Stimulated activated naive CD8-positive, alpha-beta T cell treated with anti-CD3 and anti-CD28 coated beads, Interleukin-15, Interleukin-2, amounts not matched to agents 100 ng/mL and 50 ng/mL, for 24 hours (primary cell): ENCODE measurements at regions not wholly inside any gene's neighbourhood (a gene's known extent, or its start where the extent isn't known, plus 50 kb on each side); places are given as distances from the start of the nearest gene placed in this dataset.

ENCODE experiments used
- H3K27ac Mint-ChIP-seq: one replicate; pipeline ENCODE4 v1.8.0; 2021; ENCODE audit warnings: mild to moderate bottlenecking, mixed read lengths
- H3K27me3 Mint-ChIP-seq: one replicate; pipeline ENCODE4 v1.8.0; 2021; ENCODE audit warnings: mixed read lengths
- H3K36me3 Mint-ChIP-seq: one replicate; pipeline ENCODE4 v1.8.0; 2021; ENCODE audit warnings: low read depth, mixed read lengths
- H3K4me1 Mint-ChIP-seq: one replicate; pipeline ENCODE4 v1.8.0; 2021; ENCODE audit warnings: low read depth, mixed read lengths
- H3K4me3 Mint-ChIP-seq: one replicate; pipeline ENCODE4 v1.8.0; 2021; ENCODE audit warnings: mild to moderate bottlenecking, mixed read lengths
- H3K9me3 Mint-ChIP-seq: one replicate; pipeline ENCODE4 v1.8.0; 2021; ENCODE audit warnings: mixed read lengths

DNA sequence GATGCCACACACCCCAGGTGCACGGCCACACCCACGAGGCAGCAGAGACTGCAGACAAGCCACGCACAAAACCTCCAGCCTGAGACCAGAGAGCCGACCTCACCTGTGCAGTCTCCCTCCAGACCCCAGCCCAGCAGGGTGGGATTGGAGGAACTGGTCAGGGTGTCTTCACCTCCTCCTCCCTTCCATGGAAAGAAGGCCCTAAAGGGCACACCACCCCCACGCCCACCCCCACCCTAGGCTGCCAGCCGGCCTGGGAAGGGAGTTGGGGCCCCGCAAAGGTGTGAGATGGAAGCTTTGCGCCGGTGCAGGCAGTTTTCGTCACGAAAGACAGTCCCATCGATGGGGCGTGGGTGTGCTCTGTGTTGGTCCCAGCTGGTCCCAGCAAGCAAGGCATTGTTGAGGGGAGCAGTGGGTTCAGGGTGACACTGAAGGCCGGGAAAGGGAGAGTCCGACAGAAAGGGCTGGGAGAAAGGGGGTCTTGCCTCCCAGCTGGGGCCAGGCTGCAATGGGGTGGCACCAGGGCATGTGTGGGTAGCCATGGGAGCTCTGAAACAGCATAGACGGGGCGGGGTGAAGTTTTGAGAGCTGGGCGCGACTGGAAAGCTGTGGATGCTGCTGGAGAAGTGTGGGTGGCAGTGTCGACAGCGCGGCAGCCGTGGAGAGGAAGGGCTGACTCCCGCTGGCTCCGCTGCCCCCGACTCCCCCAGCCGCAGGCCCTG, 349.2 kb downstream of the GLRX3 start:
- Mint-ChIP-seq H3K4me3 (no peak overlapping the region), H3K4me1 (no peaks in the 10 kb centered on the region)

DNA sequence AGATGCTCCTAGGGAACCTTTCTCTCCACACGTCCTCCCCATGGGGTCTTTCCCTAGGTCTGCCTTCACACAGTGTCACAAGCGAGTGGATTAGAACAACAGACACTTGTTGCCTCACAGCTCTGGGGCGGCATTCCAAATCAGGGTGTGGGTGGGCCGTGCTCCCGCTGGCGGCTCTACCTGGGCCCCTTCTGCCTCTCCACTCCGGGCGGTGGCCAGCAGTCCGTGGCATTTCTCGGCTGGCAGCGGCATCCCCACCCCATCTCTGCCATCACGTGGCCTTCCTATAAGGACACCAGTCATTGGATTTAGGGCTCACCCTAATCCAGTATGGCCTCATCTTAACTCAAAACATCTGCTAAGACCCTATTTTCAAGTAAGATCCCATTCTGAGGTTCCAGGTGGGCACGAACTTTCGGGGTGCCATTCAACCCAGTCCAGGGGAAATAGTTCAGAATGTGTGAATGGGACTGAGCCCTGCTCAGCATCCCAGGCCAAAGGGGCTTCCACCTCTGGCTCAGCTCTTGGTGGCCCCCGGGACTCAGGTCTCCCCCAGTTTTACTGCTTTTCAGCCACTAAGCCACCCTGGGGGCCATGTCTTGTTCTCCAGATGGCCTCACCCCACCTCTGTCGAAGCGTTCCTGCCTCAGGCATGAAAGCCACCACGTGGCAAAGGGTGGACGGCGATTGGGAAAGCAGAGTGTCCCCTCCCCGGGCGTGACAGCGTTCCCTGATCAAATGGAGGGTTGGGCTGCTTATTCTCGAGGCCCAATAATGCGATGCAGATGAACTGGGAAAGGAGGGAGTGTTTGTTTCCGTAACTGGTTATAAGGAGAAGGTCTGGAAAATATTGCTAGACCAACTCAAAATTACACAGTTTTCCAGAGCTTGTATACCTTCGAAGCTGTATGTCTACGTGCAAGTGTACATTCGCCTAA, 350.0 kb downstream of the GLRX3 start:
- Mint-ChIP-seq H3K4me3 (no peak overlapping the region), H3K36me3 (no peaks in the 10 kb centered on the region), H3K9me3 (no peaks in the 10 kb centered on the region), H3K4me1 (no peaks in the 10 kb centered on the region), H3K27ac (no peak overlapping the region), H3K27me3 (no peaks in the 10 kb centered on the region)

More for the DNA sequence above, 349.2 kb downstream of the GLRX3 start:
- Mint-ChIP-seq H3K27me3 (no peaks in the 10 kb centered on the region), H3K27ac (no peak overlapping the region), H3K36me3 (no peaks in the 10 kb centered on the region), H3K9me3 (no peaks in the 10 kb centered on the region)

DNA sequence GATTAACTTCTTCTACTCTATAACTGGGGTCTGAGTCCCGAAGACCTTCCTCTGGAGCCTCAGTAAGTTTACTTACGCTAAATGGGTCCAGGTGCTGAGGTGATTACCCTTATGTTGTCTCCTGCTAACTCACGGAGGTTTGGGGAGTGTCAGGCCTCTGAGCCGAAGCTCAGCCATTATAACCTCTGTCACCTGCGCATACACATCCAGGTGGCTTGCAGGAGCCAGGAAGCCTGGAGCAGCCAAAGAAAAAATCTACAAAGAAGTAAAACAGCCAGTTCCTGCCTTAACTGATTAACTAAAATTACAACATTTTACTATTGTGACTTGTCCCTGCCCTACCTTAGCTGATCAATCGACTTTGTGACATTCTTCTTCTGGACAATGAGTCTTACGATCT, 350.7 kb downstream of the GLRX3 start:
- Mint-ChIP-seq H3K4me3 (no peak overlapping the region), H3K9me3 (no peaks in the 10 kb centered on the region), H3K27ac (no peak overlapping the region), H3K27me3 (no peaks in the 10 kb centered on the region), H3K4me1 (no peaks in the 10 kb centered on the region), H3K36me3 (no peaks in the 10 kb centered on the region)

DNA sequence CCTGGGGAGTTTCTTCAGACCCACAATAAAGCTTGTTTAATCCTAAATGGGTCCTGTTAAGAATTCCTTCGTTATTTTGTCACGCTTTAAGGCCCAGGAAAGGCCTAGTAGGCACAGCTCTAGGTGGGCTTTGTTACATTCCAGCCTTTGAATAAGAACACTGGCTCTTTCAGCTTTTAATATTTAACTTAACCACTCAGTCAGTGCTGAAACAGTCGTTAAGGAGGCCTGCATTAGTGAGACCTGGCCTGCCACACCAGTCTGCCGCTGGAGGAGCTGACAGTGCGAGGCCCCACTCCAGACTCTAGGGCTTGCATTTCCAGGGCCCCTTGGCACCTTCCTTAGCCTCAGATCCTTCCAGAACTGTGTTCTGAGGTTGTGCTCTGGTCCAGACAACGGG, 351.4 kb downstream of the GLRX3 start:
- Mint-ChIP-seq H3K27me3 (no peaks in the 10 kb centered on the region), H3K36me3 (no peaks in the 10 kb centered on the region), H3K27ac (no peak overlapping the region), H3K9me3 (no peaks in the 10 kb centered on the region), H3K4me1 (no peaks in the 10 kb centered on the region), H3K4me3 (no peak overlapping the region)

DNA sequence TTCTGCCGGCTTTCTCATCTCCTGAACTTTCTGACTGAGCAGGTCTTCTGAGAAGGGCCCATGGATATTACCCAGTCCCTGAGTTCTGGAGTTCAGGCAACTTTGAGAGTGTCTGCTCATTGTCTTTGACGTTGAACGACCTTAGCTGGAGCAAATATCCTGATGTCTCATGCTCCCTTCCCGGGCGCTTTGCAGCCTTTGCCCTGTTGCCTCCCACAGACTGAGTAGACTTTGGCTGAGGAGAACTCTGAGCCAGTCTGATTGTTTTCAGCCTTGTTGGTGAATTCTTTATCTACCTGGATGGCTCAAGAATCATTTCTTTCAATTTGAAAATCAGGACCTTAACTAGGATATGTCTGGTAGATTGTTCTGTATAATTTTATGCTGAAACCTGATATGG, 353.7 kb downstream of the GLRX3 start:
- H3K27me3 Mint-ChIP-seq: no peaks in the 10 kb centered on the region
- H3K4me3 Mint-ChIP-seq: no peak overlapping the region
- H3K36me3 Mint-ChIP-seq: no peaks in the 10 kb centered on the region
- no peak overlapping the region for H3K27ac Mint-ChIP-seq
- no peaks in the 10 kb centered on the region for H3K9me3 Mint-ChIP-seq
- no peaks in the 10 kb centered on the region for H3K4me1 Mint-ChIP-seq

DNA sequence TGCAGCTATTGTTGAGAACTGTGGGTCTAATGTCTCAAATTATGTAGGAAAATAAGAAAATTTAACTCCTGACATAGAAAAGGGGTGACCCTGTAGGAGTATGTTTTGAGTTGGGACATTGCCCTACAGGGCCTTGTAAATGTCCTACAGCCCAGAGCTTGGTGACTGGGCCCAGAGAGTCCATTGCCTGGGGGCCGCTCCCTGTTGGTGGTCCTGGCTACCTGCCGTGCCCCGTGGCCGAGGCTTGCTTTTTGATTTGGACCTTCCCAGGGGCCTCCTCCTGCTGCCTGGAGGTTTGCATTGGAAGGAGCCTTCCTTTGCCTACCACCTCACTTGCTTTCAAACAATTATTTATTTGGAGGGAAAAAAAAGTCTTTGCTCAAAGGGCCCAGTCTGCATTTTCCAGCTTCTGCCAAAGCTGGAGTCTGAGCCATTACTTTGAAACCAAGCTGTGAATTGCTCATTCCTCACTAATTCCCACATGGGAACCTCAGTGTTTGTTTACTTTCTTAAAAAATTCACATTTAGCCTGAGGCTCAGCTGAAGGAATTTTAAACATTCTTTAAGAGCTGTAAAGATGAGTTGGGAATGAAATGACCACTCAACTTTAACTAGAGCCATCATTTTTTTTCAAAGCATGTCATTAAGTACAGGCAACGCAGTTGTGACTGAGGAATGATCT, 355.0 kb downstream of the GLRX3 start:
- H3K27me3 Mint-ChIP-seq: no peaks in the 10 kb centered on the region
- H3K4me3 Mint-ChIP-seq: no peak overlapping the region
- H3K36me3 Mint-ChIP-seq: no peaks in the 10 kb centered on the region
- H3K4me1 Mint-ChIP-seq: no peaks in the 10 kb centered on the region
- H3K27ac Mint-ChIP-seq: no peak overlapping the region
- H3K9me3 Mint-ChIP-seq: no peaks in the 10 kb centered on the region

DNA sequence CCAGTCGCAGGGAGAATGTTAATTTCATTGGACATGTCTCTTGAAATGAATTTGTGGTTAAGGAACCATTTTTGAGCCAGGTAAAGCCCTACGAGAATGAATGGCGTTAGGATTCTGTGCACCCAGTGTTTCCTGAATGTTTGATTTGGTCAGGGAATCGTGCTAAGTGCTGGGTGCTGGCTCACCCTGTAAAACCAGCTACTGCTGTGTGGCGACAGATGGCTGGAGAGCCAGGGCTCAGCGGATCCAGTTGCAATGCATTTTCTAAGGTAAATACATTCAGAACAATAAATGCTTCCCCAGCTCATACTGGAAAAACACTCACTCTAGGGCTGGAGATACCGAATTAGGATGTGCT, 355.5 kb downstream of the GLRX3 start:
- no peak overlapping the region for H3K27ac Mint-ChIP-seq
- H3K4me3 Mint-ChIP-seq: no peak overlapping the region
- H3K4me1 Mint-ChIP-seq: no peaks in the 10 kb centered on the region
- no peaks in the 10 kb centered on the region for H3K27me3 Mint-ChIP-seq
- H3K36me3 Mint-ChIP-seq: no peaks in the 10 kb centered on the region
- no peaks in the 10 kb centered on the region for H3K9me3 Mint-ChIP-seq

DNA sequence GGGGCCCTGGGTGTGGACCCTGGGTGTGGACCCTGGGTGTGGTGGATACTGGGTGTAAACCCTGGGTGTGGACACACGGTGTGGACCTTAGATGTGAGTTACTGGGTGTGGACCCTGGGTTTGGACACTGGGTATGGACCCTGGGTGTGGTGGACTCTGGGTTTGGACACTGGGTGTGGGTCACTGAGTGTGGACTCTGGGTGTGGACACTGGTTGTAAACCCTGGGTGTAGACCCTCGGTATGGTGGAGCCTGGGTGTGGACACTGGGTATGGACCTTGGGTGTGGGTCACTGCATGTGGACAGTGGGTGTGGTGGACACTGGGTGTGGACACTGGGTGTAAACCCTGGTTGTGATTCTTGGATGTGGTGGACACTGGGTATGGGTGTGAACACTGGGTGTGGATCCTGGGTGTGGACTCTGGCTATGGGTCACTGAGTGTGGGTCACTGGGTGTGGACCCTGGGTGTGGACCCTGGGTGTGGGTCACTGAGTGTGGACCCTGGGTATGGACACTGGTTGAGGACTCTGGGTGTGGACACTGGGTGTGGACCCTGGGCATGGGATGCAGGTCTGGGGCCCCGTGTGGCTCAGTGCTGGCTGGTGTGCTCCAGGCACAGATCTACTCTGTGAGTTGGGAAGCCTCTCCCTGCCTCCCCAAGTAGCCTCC, 356.2 kb downstream of the GLRX3 start:
- H3K4me3 Mint-ChIP-seq: no peak overlapping the region
- H3K4me1 Mint-ChIP-seq: no peaks in the 10 kb centered on the region
- H3K36me3 Mint-ChIP-seq: no peaks in the 10 kb centered on the region
- no peaks in the 10 kb centered on the region for H3K27me3 Mint-ChIP-seq
- H3K27ac Mint-ChIP-seq: no peak overlapping the region
- H3K9me3 Mint-ChIP-seq: no peaks in the 10 kb centered on the region

DNA sequence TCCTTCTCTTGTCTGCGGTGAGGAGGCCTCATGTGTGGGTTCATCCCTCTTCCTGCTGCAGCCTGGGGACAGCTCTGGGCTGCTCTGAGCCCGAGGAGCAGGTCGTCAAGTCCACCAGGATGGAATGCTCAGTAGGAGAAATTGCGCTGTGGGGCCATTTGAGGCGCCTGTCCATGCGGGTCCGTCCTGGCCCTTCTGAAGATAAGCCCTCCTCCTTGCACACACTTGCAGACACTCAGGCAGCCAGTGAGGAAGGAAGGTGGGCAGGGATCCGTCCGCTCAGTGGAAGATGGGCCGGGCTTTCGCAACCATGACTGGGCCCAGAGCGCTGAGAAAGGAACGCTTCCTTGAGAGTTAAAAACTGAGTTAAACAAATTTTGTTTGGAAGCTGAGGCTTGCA, 356.8 kb downstream of the GLRX3 start:
- Mint-ChIP-seq H3K27ac (no peak overlapping the region), H3K36me3 (no peaks in the 10 kb centered on the region), H3K9me3 (no peaks in the 10 kb centered on the region), H3K4me3 (no peak overlapping the region), H3K27me3 (no peaks in the 10 kb centered on the region), H3K4me1 (no peaks in the 10 kb centered on the region)

DNA sequence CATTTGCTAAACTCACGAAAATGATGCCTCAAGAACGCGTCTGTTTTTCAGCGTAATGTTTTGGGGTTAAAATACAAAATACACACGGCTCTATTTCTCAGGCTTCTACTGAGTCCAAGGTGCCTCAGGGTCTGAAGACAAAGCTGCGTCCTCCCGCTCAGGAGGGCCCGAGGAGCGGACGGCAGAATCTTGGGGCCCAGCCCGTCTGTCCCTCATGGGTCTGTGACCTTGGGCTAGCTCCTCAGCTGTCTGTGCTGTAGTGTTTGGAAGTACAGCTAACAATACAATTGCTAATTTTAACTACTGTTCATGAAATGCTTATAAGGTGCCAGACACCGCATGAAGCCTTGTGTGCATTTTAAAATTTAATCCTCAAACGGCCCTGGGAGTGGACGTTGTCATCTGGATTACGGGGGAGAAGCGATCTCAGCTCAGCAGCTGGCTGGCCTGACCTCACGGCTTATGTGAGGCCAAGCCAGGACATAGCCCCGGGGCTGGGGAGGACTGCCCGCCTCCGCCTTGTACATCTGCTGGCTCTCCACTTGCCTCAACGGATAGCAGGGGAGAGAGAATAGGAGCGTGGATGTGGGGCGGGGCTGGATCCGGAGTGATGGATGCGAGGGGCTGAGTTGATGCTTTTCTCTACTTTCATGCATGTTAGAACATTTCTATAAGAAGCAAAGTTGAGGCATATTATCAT, 357.4 kb downstream of the GLRX3 start:
- H3K27ac Mint-ChIP-seq: no peak overlapping the region
- H3K4me3 Mint-ChIP-seq: no peak overlapping the region
- no peaks in the 10 kb centered on the region for H3K4me1 Mint-ChIP-seq
- no peaks in the 10 kb centered on the region for H3K36me3 Mint-ChIP-seq
- H3K9me3 Mint-ChIP-seq: no peaks in the 10 kb centered on the region
- H3K27me3 Mint-ChIP-seq: no peaks in the 10 kb centered on the region

DNA sequence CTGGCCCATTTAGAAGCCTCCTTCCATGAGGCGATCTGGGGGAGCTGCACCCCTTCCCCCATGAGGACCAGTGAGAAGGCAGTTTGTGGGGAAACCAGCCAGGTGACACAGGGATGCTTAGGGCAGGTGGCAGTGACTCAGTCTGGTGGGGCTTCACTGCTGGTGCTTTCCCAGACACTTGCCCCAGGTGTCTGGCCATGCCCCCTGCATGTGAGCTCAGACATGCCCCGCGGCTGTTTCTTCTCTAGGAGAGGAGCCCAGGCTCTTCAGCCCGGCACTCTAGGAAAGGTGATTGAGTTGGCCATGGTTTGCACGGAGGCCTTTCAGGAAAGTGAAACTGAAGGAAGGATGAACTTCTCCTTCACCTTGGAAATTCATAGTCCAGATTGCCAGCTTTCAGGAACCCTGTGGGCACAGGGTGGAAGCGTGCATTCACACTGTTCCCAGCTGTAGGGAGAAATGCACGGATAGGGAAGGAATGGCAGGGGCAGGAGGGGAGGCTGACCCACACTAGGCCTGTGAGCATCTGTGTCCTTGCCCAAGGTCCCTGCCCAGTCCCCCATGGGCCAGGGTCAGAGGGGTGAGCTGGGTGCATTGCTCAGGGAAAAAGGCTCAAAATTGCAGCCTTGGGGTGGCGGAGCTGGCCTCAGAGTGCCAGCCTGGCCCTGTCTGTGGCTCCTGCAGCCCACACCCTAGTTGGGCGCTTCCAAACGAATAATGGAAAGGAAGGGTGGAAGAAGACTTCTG, 359.1 kb downstream of the GLRX3 start:
- Mint-ChIP-seq H3K4me1 (no peaks in the 10 kb centered on the region), H3K4me3 (no peak overlapping the region), H3K36me3 (no peaks in the 10 kb centered on the region), H3K9me3 (no peaks in the 10 kb centered on the region), H3K27me3 (no peaks in the 10 kb centered on the region), H3K27ac (no peak overlapping the region)

DNA sequence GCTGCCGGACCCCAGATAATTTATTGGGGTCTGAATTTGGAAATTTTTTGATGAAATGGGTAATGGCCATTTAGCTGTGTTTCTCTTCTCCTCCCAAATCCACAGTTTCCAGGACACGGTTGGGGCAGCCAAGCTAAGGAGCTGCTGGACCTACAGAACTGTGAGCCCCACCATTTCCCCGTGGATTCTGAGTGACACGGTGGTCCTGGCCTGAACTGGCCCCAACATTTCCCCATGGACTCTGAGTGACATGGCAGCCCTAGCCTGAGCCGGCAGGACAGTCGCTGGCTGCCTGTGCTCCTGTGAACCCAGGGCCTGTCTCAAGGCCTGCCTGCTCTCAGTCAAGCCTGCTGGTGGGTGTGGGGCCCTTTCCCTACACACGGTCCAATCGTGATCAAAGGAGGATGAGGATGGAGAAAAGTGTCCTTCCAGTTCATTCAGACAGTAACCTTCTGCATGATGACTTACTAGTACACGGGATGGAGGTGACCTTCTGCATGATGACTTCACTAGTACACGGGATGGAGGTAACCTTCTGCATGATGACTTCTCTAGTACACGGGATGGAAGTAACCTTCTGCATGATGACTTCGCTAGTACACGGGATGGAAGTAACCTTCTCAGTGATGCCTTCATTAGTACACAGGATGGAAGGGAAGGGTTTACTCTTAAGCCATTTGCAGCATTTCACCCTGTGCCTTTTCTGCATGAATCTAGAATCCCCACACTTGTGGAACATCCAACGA, 359.9 kb downstream of the GLRX3 start:
- H3K9me3 Mint-ChIP-seq: no peaks in the 10 kb centered on the region
- H3K27me3 Mint-ChIP-seq: no peaks in the 10 kb centered on the region
- no peak overlapping the region for H3K27ac Mint-ChIP-seq
- H3K4me1 Mint-ChIP-seq: no peaks in the 10 kb centered on the region
- H3K4me3 Mint-ChIP-seq: no peak overlapping the region
- H3K36me3 Mint-ChIP-seq: no peaks in the 10 kb centered on the region
